Heart left ventricle (tissue), 13 donors: ENCODE measurements at regions not wholly inside any gene's neighbourhood (a gene's known extent, or its start where the extent isn't known, plus 50 kb on each side); places are given as distances from the start of the nearest gene placed in this dataset.

Experiments
- CTCF ChIP-seq, 12 donors: fragments of 200-600 bp; sonication (generic) in 4 of 12; IDR thresholded peaks; one replicate each; pipeline versions ENCODE4 v1.5.0 to v1.8.0; 2018 to 2022; ENCODE audit warnings: antibody characterized with exemption in 12 of 12, mild to moderate bottlenecking in 5 of 12
- POLR2A ChIP-seq, 2 donors: fragments of 450-650 bp; IDR thresholded peaks; one replicate each; pipeline ENCODE4 v1.6.1; 2017; ENCODE audit warnings: antibody characterized with exemption in 2 of 2, mild to moderate bottlenecking in 2 of 2, moderate library complexity in 2 of 2
- donor health status: ischemic (EF 13 %, LVEDD 7.1; RV severe dilation, severe dysfunction).
- donor health status: DM: no; HTN: yes; CAD: no.
- donor health status: DM: no; HTN: no; CAD: no.
- donor health status: ischemic (EF 25% LVEDD 6.9; RV normal size, moderate dysfunction).
- donor health status: ischemic (EF 25% LVEDD 5.7; RV mildly dilated, moderate dysfunction).
- donor health status: ischemic (EF 35%, LVEDD 5.7; RV mildly dilated, moderate dysfunction).
- donor health status: nonischemic (EF 11% LVEDD 7.7; RV severe dilation, severe dysfunction).
- donor health status: DM: yes; HTN: yes; CAD: no.
- donor health status: PGD.
- donor health status: ischemic (EF 29% LVEDD 5.4; RV normal size, mild dysfunction).
- donor health status: nonischemic (EF 23%, LVEDD 6.1; RV moderate dilation, normal function).

- TF ChIP-seq CTCF (IDR thresholded peaks at IDR 0.05) = no peak
- no peak for TF ChIP-seq POLR2A (IDR thresholded peaks at IDR 0.05)
Measured at GRCh38 chr7:142420554-142421362, 162.9 kb upstream of the PRSS58 start.
